ENCODE measurements at regions not wholly inside any gene's neighbourhood (a gene's known extent, or its start where the extent isn't known, plus 50 kb on each side); places are given as distances from the start of the nearest gene placed in this dataset.

DNA sequence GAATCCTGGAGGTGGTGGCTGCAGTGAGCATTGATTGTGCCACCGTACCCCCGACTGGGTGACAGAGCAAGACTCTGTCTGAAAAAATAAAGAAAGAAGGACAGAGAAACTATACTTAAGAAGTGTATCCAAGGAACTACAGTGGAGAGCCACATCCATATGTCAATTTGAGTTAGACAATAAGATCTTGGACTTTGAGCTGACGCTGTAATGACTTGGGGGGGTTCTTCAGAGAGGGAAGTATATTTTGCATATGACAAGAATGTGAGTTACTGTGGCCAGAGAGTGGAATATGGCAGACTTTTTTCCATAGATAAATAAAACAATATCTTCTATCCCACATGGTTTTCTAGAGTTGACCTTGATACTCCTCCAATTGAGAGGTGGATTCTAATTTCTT, 52.6 kb upstream of the TEX264 start:
- TF ChIP-seq EP300 (IDR thresholded peaks at IDR 0.05) = no peak
- no peak for TF ChIP-seq CTCF (IDR thresholded peaks at IDR 0.05)

Measured in tibial nerve (tissue), 4 donors.